Glomerular visceral epithelial cell (primary cell): ENCODE measurements at regions not wholly inside any gene's neighbourhood (a gene's known extent, or its start where the extent isn't known, plus 50 kb on each side); places are given as distances from the start of the nearest gene placed in this dataset.

Experiments
- DNase-seq: peaks from one replicate; pipeline ENCODE4 v3.0.0-alpha.2; 2016; ENCODE audit errors: extremely low spot score

DNA sequence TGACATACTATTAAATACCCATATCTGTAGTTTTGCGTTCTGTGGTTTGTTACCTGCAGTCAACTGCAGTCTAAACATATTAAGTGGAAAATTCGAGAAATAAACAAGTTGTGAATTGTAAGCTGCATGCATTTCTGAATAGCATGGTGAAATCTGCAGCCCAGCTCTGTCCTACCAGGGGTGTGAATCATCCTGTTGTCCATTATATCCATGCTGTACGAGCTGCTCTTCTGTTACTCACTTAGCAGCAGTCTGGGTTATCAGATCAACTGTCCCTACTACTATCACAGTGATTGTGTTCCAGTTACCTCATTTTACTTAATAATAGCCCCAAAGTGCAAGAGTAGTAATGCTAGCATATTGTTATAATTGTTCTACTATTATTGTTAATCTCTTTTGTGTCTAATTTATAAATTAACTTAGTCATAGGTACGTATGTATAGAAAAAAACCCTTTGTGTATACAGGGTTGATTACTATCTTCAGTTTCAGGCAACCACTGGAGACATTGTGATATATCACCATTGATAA lies 173.7 kb upstream of the FAT4 start:
- no peak for DNase-seq

DNA sequence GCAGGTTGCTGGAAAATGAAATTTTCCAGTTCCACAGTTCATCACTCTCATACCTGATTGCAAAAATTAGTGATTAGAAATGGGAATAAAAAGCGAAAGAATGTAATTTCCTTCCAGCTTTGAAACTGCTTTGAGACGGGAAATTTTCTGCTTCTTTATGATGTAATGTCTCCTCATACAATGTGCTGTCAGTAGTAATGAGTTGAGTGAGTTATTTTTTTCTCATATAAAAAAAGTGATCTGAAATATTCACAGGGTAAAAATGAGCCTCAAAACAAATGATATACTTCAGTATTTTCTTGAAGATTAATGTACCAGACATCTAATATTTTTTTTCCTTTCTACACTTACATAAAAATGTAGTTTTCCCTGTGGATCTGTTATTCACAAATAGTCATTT lies 179.1 kb upstream of the FAT4 start:
- no peak for DNase-seq

- DNase-seq, result no peak
Observed at GRCh38 chr4:125132729-125133128, 182.0 kb upstream of the FAT4 start.

- no peak for DNase-seq
Observed at GRCh38 chr4:125131891-125132680, 182.7 kb upstream of the FAT4 start.

GRCh38 chr4:125125276-125125675 lies 189.5 kb upstream of the FAT4 start:
- DNase-seq, result no peak

DNA sequence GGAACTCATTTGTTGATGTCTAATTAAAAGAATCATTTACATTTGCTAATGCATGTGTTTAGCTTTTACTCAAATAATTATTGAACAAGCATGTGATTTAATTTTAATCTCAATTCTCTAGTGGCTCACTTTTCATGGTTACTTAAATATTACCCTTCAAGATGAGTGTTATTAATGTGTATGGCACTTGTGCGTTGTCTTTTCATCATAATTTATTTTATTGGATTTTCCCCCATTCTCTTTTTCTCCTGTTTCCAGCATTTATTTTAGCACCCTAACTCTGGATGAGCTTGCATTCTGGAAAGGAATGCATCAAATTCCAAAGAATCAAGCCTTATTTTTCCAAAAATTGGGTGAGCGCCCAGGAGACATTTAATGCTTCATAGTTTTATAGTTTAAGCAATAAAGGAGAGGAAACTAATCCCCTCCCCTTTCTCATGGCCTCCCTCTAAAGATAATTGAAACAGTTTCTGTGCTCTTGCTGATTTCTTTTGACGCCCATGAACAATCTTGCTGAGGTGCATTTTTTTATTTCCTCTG lies 191.1 kb upstream of the FAT4 start:
- no peak for DNase-seq

DNA sequence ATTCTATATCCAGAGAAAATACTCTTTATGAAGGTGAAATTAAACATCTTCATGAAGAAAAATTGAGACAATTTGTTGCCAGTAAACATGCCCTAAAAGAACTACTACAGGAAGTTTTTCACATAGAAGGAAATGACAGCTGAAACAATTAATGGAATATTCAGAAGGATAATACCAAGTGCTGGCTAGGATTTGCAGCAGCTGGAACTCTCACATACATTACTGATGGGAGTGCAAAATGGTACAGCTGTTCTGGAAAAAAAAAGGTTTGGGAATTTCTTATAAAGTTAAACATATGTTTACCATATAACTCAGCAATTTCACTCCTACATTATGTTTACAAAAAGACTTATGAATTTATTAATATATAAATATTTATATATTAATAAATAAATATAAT lies 193.2 kb upstream of the FAT4 start:
- DNase-seq, result no peak

DNA sequence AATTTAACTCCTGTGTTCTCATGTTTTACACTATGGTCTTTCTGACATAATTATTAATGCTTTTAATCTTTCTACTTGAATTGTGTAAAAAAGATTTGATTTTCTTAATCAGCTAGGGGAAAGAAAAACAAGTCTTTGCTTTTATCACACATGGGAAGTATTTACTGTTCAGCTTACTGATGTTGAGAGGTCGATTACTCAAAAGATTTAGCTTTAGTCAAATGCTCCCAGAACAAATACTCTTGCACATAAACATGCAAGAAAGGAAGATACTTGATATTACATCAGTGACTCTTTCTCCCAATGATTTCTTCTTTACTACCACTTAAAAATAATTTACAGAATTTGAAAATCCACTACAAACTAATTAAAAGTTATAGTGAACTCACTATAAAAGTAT lies 198.3 kb upstream of the FAT4 start:
- DNase-seq, result no peak

- peak; percentile 31 for DNase-seq
Observed at GRCh38 chr4:125115941-125116340, 198.8 kb upstream of the FAT4 start.

DNA sequence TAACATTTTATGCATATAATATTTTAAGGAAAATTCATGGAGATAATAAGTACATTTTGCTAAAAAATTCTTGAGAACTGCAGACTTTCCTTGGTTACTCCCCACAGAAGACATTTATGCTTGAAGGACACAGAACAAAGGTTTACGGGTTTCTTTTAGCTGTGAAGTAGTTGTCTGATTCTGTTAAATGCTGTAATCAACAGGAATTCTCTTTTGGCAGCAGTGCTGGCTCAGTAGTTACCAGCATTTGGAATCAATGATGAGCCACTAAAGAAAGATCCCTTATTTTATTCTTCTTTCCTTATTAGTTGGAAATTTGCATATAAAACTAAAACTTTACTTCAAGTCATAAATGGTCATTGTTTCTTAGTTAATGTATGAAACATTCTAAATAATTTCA lies 199.3 kb upstream of the FAT4 start:
- DNase-seq, result no peak

DNA sequence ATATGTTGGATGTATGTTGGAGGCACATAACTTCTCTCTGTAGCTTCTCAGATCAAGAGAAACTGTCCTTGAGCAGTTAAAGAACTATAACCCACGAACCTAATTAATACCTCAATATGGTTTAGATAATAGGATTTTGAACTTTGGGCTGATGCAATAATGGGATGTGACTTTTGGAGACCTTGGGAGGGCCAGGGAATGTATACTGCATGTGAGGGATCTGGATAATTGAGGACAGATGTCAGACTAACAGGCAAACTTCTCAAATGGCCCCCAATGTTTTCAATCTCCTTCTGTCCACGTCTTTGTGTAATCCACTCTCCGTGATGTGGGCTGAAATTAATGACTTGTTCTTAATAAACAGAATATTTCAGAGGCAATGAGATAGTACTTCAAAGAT lies 202.2 kb upstream of the FAT4 start:
- no peak for DNase-seq

DNA sequence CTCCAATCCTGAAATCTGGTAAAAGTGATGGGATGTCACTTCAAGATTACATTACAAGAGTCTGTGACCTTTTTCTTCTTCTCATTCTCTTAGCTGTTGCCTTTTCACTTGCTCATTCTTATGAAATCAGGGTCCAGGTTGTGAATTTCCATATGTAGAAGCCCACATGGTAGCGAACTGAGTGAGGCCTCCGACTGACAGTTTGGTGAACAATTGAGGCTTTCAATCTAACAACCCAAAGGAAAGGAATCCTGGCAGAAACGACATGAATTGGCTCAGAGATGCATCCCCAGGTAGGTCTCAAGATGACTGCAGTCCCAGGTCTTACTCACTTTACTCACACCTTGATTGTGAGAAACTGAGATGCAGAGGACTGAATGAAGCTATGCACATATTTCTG lies 203.4 kb upstream of the FAT4 start:
- no peak for DNase-seq

DNA sequence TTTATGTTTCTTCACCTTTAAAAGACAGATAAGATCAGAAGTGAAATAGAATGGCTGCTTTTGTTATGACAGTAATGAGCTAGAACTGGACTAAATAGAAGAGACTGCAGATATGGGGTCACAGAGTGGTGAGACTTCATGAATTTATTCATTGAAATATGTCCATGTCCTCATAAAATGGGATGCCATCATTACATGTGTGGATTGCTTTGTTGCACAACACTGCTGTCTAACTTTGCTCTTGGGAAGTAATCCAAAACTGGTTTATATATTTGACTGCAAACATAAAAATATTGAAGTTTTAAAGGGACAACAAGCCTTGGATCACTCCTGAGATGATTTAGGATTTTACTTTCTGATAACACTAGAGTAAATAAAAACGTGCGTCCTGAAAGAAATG lies 209.2 kb upstream of the FAT4 start:
- DNase-seq, result no peak

DNA sequence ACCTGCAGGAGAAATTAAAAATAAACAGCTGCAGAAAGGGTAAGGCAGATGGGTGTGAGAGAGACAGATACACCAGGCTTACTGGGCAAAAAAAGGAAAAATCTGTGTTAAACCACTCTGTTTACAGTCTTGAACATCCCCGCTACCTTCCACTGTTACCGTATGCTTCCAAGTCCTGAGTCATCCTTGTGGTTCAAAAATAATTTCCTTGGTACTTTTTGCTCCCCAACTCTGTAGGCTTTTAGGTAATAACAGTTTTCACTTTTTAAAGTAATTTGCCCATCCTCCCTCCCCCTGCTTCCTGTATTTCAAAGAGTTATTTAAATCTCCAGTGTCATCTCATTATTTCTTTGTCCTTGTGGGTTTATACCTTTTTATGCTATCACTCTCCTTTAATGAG lies 210.1 kb upstream of the FAT4 start:
- DNase-seq, result peak; percentile 1

DNA sequence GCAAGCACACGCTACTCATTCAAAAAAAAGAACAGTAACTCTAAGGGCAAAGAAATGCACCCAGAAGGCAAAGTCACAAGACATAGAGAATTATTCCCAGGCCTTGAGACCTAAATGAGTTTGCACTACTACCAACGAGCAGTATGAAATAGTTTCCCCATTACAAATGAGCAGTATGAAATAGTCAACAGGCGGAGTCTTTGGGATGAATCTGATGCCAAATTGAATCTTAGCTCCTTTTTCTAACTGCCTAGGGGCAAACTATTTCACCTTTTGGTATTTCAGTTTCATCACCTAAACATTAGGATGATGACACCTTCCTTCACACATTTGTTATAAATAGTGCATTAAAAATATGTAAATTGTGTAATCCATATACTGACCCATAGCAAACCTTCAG lies 213.0 kb upstream of the FAT4 start:
- no peak for DNase-seq

GRCh38 chr4:125097729-125098128 lies 217.0 kb upstream of the FAT4 start:
- no peak for DNase-seq

- DNase-seq, result no peak
Observed at GRCh38 chr4:125096662-125097061, 218.1 kb upstream of the FAT4 start.

GRCh38 chr4:125091541-125091940 lies 223.2 kb upstream of the FAT4 start:
- DNase-seq, result no peak

GRCh38 chr4:125091101-125091500 lies 223.7 kb upstream of the FAT4 start:
- no peak for DNase-seq

GRCh38 chr4:125084608-125085007 lies 230.1 kb upstream of the FAT4 start:
- DNase-seq, result no peak

DNA sequence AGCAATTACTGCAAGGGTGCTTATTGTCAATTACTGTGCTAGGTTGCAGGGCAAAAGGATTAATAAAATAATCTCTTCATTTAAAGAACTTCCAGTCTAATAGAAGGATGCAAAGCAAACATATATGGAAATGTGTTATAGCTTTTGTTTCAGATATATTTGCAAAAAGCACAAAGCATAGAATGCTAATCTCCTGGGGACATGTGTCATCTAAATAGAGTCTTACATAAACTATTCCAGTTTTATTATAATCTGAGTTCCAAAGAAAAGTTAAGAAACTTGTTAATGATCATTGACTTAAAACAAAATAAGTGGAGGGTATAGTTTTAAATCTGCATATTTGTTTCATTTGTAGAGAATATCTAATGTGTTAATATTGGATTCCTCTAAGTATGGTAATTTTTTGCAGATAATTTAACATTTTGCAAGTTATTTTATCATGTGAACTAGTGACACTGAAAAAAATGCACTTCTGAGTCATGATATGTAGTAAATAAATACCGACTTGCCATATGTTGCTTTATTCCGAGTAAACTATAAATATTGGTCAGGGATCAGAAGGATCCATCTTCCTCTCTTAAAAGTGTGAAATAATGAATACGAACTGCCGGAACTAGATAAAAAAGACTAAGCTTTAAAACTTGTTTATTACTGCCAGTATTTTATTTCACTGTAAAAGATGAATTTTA lies 231.9 kb upstream of the FAT4 start:
- DNase-seq, result no peak

- DNase-seq, result no peak
Observed at GRCh38 chr4:125072269-125072668, 242.5 kb upstream of the FAT4 start.

DNA sequence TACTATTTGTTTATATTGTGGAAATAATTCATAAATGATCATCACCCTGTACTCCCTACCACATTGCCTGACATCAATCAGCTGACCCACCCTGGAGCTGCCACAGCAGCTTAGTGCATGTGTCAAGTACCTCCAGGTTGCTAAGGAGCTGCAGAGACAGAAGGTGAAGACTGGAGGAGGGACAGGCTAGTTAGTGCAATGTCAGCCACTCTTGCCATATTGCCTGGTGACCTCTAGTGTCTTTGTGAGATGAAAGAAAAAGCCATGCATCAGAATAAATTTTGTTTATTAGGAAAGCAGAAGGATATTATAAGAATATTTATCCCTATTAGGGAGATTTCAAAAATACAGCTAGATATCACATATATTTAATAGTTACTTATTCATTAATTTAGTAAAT lies 243.9 kb upstream of the FAT4 start:
- no peak for DNase-seq
